Gastroesophageal sphincter (tissue), 2 donors: ENCODE measurements at regions not wholly inside any gene's neighbourhood (a gene's known extent, or its start where the extent isn't known, plus 50 kb on each side); places are given as distances from the start of the nearest gene placed in this dataset.

Experiments
- EP300 ChIP-seq: sonication (generic); formaldehyde crosslinking; IDR thresholded peaks from one replicate; pipeline ENCODE4 v1.6.1; 2017; ENCODE audit warnings: antibody characterized with exemption, mild to moderate bottlenecking
- POLR2A ChIP-seq, 2 donors: fragments of 450-650 bp; IDR thresholded peaks; one replicate each; pipeline ENCODE4 v1.6.1; 2017; ENCODE audit warnings: antibody characterized with exemption in 2 of 2, mild to moderate bottlenecking in 2 of 2, moderate library complexity in 1 of 2

- TF ChIP-seq POLR2A (IDR thresholded peaks at IDR 0.05) (no peak), EP300 (no peak)
These were observed 467.0 kb upstream of the GOT2 start for GRCh38 chr16:59201160-59201559.
